IPS-11a (cell line): ENCODE measurements at regions not wholly inside any gene's neighbourhood (a gene's known extent, or its start where the extent isn't known, plus 50 kb on each side); places are given as distances from the start of the nearest gene placed in this dataset.
"Not testable (repeated sequence)": the region's sequence is repeated elsewhere in the genome, so short reads cannot be mapped to it uniquely, and the experiment has no call there.

Experiments
- H3K4me3 ChIP-seq: one replicate; pipeline ENCODE4 v1.5.1; 2013; ENCODE audit warnings: low read depth, low read length, control low read depth

- not testable (repeated sequence) for H3K4me3 ChIP-seq
Measured at GRCh38 chr3:195635262-195635873, 51.6 kb upstream of the APOD start.

- not testable (repeated sequence) for H3K4me3 ChIP-seq
Measured at GRCh38 chr3:195634426-195635261, 50.9 kb upstream of the APOD start.
